GM21367 (cell line): ENCODE measurements at regions not wholly inside any gene's neighbourhood (a gene's known extent, or its start where the extent isn't known, plus 50 kb on each side); places are given as distances from the start of the nearest gene placed in this dataset.
"Not testable (repeated sequence)": the region's sequence is repeated elsewhere in the genome, so short reads cannot be mapped to it uniquely, and the experiment has no call there.

Experiments
- ATAC-seq: cut with Tn5 transposase; IDR thresholded peaks from one replicate; pipeline ENCODE4 v1.9.1; 2021; ENCODE audit not compliant: unreplicated experiment

- ATAC-seq = not testable (repeated sequence)
Measured at GRCh38 chr7:10649120-10649519, 324.6 kb upstream of the PHF14 start.

- ATAC-seq = no peak
Measured at GRCh38 chr7:10655031-10655430, 318.6 kb upstream of the PHF14 start.

GRCh38 chr7:10657201-10657600 is 316.5 kb upstream of the PHF14 start:
- ATAC-seq = no peak

- no peak for ATAC-seq
Measured at GRCh38 chr7:10657837-10658236, 315.8 kb upstream of the PHF14 start.

GRCh38 chr7:10662491-10662890 is 311.2 kb upstream of the PHF14 start:
- no peak for ATAC-seq

GRCh38 chr7:10662982-10663884 is 310.4 kb upstream of the PHF14 start:
- no peak for ATAC-seq

- no peak for ATAC-seq
Measured at GRCh38 chr7:10672186-10672585, 301.5 kb upstream of the PHF14 start.

- no peak for ATAC-seq
Measured at GRCh38 chr7:10677211-10677610, 296.5 kb upstream of the PHF14 start.

GRCh38 chr7:10677668-10678232 is 295.9 kb upstream of the PHF14 start:
- ATAC-seq = no peak

- no peak for ATAC-seq
Measured at GRCh38 chr7:10684606-10685005, 289.1 kb upstream of the PHF14 start.

- no peak for ATAC-seq
Measured at GRCh38 chr7:10685040-10685439, 288.6 kb upstream of the PHF14 start.

- ATAC-seq = no peak
Measured at GRCh38 chr7:10688544-10688943, 285.1 kb upstream of the PHF14 start.

GRCh38 chr7:10696064-10696463 is 277.6 kb upstream of the PHF14 start:
- no peak for ATAC-seq

GRCh38 chr7:10703059-10703458 is 270.6 kb upstream of the PHF14 start:
- no peak for ATAC-seq

GRCh38 chr7:10703981-10704380 is 269.7 kb upstream of the PHF14 start:
- no peak for ATAC-seq

- ATAC-seq = no peak
Measured at GRCh38 chr7:10704653-10705052, 269.0 kb upstream of the PHF14 start.

- ATAC-seq = peak; percentile 100
Measured at GRCh38 chr7:10706875-10707493, 266.7 kb upstream of the PHF14 start.

- peak; percentile 37 for ATAC-seq
Measured at GRCh38 chr7:10707519-10707918, 266.2 kb upstream of the PHF14 start.

- no peak for ATAC-seq
Measured at GRCh38 chr7:10708447-10708846, 265.2 kb upstream of the PHF14 start.

- peak; percentile 36 for ATAC-seq
Measured at GRCh38 chr7:10718768-10719167, 254.9 kb upstream of the PHF14 start.

GRCh38 chr7:10720042-10720441 is 253.6 kb upstream of the PHF14 start:
- no peak for ATAC-seq

- ATAC-seq = no peak
Measured at GRCh38 chr7:10721289-10721688, 252.4 kb upstream of the PHF14 start.
